SK-N-SH treated with all-trans-retinoic acid at 6 μM for 48 hours (cell line): ENCODE measurements at regions not wholly inside any gene's neighbourhood (a gene's known extent, or its start where the extent isn't known, plus 50 kb on each side); places are given as distances from the start of the nearest gene placed in this dataset.

Experiments
- ARNTL ChIP-seq: fragments of 450-650 bp; formaldehyde crosslinking; IDR thresholded peaks from 2 replicates; pipeline ENCODE4 v1.5.0; 2020; ENCODE audit warnings: low read depth, mild to moderate bottlenecking, moderate library complexity, borderline replicate concordance
- BACH2 ChIP-seq: fragments of 250-450 bp; sonication (Bioruptor Pico); IDR thresholded peaks from 2 replicates; pipeline ENCODE4 v1.9.0; 2021; ENCODE audit warnings: mild to moderate bottlenecking, borderline replicate concordance
- CSRNP3 ChIP-seq: fragments of 250-450 bp; sonication (Bioruptor Pico); IDR thresholded peaks from 2 replicates; pipeline ENCODE4 v1.5.1; 2021; ENCODE audit warnings: mild to moderate bottlenecking, moderate library complexity
- OSR1 ChIP-seq: fragments of 250-450 bp; sonication (Bioruptor Pico); IDR thresholded peaks from 2 replicates; pipeline ENCODE4 v1.8.0; 2022; ENCODE audit warnings: moderate library complexity, mild to moderate bottlenecking, inconsistent platforms
- POU6F1 ChIP-seq: fragments of 250-450 bp; sonication (Bioruptor Pico); IDR thresholded peaks from 2 replicates; pipeline ENCODE4 v1.8.0; 2021; ENCODE audit warnings: low read depth, mild to moderate bottlenecking, moderate library complexity, borderline replicate concordance
- SNAI2 ChIP-seq: fragments of 250-450 bp; sonication (Bioruptor Pico); IDR thresholded peaks from 2 replicates; pipeline ENCODE4 v1.5.0; 2020; ENCODE audit warnings: mild to moderate bottlenecking, moderate library complexity
- TSHZ2 ChIP-seq: fragments of 250-450 bp; sonication (Bioruptor Pico); IDR thresholded peaks from 2 replicates; pipeline ENCODE4 v1.5.0; 2020; ENCODE audit warnings: mild to moderate bottlenecking, moderate library complexity
- ZFP3 ChIP-seq: fragments of 250-450 bp; sonication (Bioruptor Pico); IDR thresholded peaks from 2 replicates; pipeline ENCODE4 v1.5.0; 2020; ENCODE audit warnings: mild to moderate bottlenecking, moderate library complexity
- ZFP30 ChIP-seq: fragments of 450-650 bp; formaldehyde crosslinking; IDR thresholded peaks from 2 replicates; pipeline ENCODE4 v1.5.0; 2022; ENCODE audit warnings: mild to moderate bottlenecking, moderate library complexity
- ZNF70 ChIP-seq: fragments of 450-650 bp; formaldehyde crosslinking; IDR thresholded peaks from 2 replicates; pipeline ENCODE4 v1.5.0; 2020; ENCODE audit warnings: mild to moderate bottlenecking, moderate library complexity
- ZNF8 ChIP-seq: fragments of 450-650 bp; formaldehyde crosslinking; IDR thresholded peaks from 2 replicates; pipeline ENCODE4 v1.5.0; 2020; ENCODE audit warnings: mild to moderate bottlenecking, moderate library complexity

GRCh38 chr7:25843467-25843866 lies 308.5 kb upstream of the NFE2L3 start:
- TF ChIP-seq SNAI2 (CRISPR knock-in tag) (no peak), ZNF8 (no peak), ZFP30 (CRISPR knock-in tag) (no peak), BACH2 (CRISPR knock-in tag) (no peak), ZFP3 (CRISPR knock-in tag) (no peak), OSR1 (CRISPR knock-in tag) (no peak), CSRNP3 (CRISPR knock-in tag) (no peak), TSHZ2 (CRISPR knock-in tag) (no peak), ARNTL (CRISPR knock-in tag) (no peak), POU6F1 (CRISPR knock-in tag) (no peak), ZNF70 (CRISPR knock-in tag) (no peak)
